GM21423 (cell line): ENCODE measurements at regions not wholly inside any gene's neighbourhood (a gene's known extent, or its start where the extent isn't known, plus 50 kb on each side); places are given as distances from the start of the nearest gene placed in this dataset.

Experiments used
- ATAC-seq: cut with Tn5 transposase; IDR thresholded peaks from one replicate; pipeline ENCODE4 v1.9.1; 2021; ENCODE audit warnings: mild to moderate bottlenecking, moderate library complexity; ENCODE audit not compliant: unreplicated experiment

DNA sequence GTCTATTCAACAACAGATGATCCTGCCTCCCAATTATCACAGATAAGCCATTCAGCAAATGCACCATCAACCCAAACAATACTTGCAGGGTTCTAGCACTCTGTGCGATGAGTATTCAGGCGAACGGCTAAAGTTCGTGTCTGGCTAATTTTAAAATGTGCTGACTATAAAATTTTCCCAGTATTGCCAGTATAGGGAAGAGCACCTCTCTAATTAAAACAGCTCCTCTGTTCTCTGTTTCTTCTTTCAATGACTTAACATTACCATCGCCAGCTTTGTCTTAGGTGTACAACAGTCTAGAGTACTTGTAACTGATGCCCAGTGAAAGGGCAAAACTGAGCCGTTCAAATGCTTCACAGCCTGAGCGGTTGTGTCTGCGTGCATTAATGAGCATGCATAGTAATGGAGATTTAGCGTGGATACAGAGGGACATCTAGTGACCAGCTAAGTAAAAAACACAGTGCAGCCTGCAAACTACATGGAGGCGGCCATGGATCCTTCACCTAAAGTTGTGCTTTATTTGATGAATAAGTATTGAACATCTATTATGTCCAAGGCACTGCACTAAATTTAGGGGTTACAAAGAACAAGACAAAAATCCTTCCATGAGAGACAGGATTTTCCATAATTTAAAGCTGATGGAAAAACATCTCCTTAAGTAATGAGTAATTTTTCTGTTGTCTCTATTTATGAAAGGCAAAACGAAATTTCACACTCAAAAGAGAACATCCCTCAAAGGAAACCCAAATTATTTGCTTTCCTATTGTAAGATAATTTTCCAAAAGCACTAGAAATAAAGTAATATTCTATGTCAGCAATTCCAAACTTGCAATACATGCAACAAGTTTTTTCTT is 120.0 kb downstream of the SETD4 start:
- no peak for ATAC-seq

DNA sequence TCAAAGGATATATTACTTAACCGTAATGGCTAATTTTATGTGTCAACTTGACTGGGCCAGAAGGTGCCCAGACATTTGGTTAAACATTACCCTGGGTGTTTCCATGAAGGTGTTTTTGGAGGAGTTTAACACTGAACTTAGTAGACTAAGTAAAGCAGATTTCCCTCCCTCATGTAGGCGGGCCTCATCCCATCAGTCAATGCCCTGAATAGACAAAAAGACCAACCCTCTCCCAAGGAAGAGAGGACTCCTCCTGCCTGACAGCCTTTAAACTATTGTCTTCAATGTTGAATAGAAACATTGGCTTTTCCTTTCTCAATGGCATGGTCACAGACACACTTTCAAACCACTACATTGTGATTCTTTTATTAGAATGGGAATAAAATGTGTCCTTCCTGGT is 121.9 kb downstream of the SETD4 start:
- no peak for ATAC-seq

DNA sequence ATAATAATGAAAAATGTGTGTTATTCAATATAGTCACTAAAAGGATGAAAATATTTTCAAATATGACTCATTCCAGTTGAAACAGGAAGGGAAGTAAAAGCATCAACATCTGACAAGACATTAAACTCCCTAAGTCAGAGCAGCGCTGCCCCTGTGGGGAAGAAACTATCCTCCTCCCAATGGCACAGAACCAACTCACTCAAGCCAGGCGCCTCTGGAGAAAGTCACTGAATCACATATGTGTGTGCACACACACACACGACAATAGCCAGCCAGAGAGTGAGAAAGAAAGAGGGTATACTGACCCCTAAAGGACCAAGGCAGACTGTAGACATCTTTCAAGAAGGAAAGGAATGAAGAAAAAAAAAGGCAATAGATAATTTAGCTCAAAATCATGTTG is 126.9 kb downstream of the SETD4 start:
- ATAC-seq = no peak

DNA sequence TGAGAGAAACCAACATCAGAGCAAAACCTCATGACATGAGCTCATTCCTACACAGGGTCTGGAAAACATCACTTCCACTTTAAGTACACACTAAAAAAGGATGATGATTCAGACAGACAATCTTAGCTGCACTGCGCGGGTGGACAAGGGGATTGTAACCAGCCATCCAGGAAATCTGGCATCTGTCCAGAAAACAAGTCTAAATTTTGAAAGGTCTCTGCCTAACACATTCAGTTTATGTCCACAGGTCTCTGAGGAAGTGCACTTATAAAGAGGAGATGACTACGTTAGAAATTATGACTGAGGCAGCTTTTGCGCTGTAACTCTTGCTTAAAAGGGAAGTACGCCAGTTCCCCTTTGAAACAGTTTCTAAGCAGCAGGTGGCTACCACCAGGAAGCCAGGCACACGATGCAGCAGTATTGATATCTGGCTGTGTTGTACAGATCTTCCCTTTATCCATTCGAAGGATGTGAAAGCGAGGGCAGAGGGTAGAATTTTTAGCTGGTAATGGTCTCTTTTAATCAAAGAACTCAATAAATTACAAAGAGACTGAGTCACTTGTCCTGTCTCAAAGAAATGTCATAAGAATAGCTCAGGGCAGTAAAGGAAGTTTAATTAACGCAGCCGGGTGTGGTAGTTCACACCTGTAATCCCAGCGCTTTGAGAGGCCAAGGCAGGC is 128.0 kb downstream of the SETD4 start:
- ATAC-seq = peak; percentile 85

GRCh38 chr21:35929901-35930300 is 130.4 kb downstream of the SETD4 start:
- no peak for ATAC-seq

DNA sequence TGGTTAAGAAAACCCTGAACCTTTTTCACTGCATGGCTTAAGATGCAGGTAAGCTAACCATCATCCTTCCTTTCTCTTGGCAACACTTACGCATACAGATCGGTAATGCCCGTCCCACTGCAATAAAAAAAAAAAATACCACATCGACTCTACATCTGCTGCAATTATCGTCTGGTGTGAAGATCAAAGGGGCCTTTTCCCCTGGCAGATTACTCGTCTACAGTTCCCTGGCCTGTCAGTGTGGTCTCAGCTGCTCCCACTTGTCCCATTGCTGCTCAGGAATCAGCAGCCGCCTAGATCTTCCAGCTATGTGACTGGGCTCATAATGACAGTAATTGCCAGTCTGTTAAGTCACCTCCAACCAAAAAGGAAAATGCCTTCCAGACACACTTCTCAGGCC is 133.1 kb downstream of the SETD4 start:
- no peak for ATAC-seq

GRCh38 chr21:35926003-35926740 is 134.2 kb downstream of the SETD4 start:
- ATAC-seq = no peak

- no peak for ATAC-seq
Measured at GRCh38 chr21:35925497-35925896, 134.8 kb downstream of the SETD4 start.

- ATAC-seq = no peak
Measured at GRCh38 chr21:35924714-35925301, 135.5 kb downstream of the SETD4 start.

DNA sequence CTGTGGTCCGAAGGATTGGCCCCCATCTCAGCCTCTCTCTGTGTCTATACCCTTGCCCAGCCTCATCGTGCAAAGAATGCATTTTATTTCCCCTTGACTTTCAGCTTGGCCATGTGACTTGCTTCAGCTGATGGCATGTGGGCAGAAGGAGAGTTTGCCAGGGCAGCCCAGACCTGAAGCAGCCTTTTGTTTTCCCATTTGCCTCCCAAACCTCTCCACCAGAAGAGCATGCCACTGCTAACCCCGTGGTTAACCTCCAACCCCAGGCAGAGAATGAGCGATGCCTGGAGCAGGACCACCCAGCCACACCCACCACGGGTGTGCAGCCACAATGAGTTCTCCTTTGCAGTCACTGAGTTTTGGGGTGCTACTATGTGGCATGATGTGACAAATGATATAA is 136.4 kb downstream of the SETD4 start:
- ATAC-seq = no peak

- no peak for ATAC-seq
Measured at GRCh38 chr21:35922618-35923017, 137.7 kb downstream of the SETD4 start.

GRCh38 chr21:35921471-35921870 is 138.9 kb downstream of the SETD4 start:
- ATAC-seq = no peak

DNA sequence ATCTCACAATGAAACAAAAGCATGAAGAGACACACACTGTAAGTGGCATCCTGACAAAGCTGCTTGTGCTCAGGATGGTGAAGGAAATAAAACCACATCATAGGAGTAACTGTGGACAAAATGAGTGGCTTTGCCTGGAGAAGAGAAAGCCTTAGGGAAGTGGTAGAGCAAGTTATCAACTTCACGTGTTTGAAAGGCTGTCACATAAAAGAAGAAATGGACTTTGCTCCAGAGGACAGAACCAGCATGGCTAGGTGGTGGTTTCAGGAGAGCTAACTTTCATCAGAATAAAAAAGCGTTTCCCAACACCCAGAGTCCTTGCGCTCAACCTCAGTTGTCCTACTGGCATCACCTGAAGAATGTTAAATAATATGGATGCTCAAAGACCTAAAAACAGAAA is 139.9 kb downstream of the SETD4 start:
- ATAC-seq = no peak

- no peak for ATAC-seq
Measured at GRCh38 chr21:35915030-35915429, 145.3 kb downstream of the SETD4 start.

GRCh38 chr21:35911412-35912191 is 148.7 kb downstream of the SETD4 start:
- ATAC-seq = no peak

GRCh38 chr21:35909456-35910223 is 150.7 kb downstream of the SETD4 start:
- ATAC-seq = no peak

DNA sequence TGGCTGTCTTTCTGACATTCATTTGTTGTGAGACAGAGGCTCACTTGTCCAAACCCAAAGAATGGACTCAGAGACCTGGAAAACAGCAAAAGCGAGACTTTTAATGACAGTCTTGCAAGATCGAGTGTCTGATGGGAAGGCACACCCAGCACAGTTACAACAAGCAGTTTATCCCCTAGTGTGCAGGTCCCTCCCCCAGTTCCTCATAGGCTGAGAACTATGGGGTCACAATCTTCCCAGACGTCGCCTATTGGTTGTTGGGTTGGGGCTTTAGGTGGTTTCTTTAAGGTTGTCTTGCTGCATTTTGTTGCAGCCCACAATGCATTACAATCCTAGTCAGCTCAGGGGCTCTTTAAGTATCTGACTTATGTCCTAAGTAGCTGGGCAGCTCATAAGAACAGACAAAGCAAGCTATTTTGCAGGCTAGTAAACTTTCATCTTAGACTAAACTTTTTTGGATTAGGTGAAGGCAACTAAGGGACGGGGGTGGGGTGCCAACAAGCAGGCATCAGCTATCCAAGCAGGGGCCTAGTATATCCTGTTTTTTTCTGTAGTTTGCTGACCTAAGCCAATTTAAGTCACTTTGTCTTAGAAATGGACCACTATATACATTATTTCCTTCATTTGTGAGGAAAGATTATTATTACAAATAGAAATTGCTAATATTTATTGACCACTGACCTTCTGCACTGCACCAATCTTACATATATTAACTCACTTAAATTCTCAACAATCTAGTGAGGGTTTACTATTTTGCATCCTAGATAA is 151.8 kb downstream of the SETD4 start:
- ATAC-seq = no peak

DNA sequence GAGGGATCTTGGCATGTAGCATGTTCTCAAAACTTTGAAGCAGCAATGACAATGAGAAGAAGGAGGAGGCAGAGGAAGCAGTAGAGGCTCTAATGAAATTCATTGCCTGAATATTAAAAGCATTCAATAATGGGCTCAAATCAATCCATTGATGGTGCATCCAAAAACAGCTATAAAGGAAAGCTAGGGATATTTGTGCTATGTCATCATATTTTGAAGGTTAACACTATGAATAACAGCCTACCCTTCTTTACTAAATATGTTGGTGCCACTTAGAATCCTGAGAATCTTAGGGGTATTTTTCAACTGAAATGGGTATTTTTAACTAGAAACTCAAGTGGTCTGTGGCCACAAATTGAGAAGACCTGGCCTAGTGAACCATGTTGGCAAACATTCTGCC is 153.7 kb downstream of the SETD4 start:
- ATAC-seq = no peak

DNA sequence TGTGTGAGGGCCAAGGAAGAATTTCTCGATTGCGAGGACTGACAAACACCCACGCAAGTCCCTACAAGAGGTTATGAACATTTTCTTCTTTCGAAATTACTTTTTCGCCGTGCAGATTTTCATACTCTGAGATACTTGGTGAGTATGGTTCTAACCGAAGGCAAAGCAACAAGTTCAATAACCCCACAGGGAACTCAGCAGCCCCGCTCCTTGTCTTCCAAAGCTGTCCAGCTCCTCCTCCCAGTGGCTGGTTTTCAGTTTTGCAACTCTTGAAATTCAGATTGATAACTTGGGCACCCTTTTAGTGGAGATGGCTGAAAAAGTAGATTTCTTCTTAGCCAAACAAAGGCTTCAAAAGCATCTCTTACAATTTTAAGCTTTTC is 154.4 kb downstream of the SETD4 start:
- ATAC-seq = no peak
